Endothelial cell of umbilical vein (primary cell): ENCODE measurements at regions not wholly inside any gene's neighbourhood (a gene's known extent, or its start where the extent isn't known, plus 50 kb on each side); places are given as distances from the start of the nearest gene placed in this dataset.

Experiments
- BruUV-seq: library from RNA; stranded (reverse); fragments of 400-500 nt; replicated peaks from 2 replicates; lab custom pipeline; 2021; lab: Mats Ljungman, UMichigan
- CTCF ChIA-PET: fragments of 300-600, 350-600 bp; sonication (Branson Sonifier 250); formaldehyde crosslinking; loops from one replicate; lab custom pipeline; 2021; ENCODE audit warnings: antibody characterized with exemption, inconsistent platforms; lab: Charles Lee
- POLR2A ChIA-PET: fragments of 300-600, 350-600 bp; sonication (Branson Sonifier 250); formaldehyde crosslinking; loops from one replicate; lab custom pipeline; 2021; ENCODE audit warnings: antibody characterized with exemption, inconsistent platforms; lab: Charles Lee
- DNase-seq: peaks from one replicate; pipeline ENCODE4 v3.0.0-alpha.2; 2011; ENCODE audit warnings: low read depth, low spot score
- FAIRE-seq: peaks from 2 replicates; lab custom pipeline; 2011; peaks lifted over from hg19 to GRCh38; lab: Jason Lieb, UNC
- H2AFZ ChIP-seq: 2 replicates; pipeline ENCODE4 v1.6.0; 2012; ENCODE audit warnings: low read depth, low read length, control low read depth, inconsistent platforms
- H3K27ac ChIP-seq: 2 replicates; pipeline ENCODE4 v1.5.1; 2011; ENCODE audit warnings: low read depth, mild to moderate bottlenecking, control low read depth, low read length, moderate library complexity; ENCODE audit not compliant: insufficient read depth
- H3K27me3 ChIP-seq, 2 experiments: 2 replicates each; pipeline versions ENCODE4 v1.6.0 to v1.6.1; 2011; ENCODE audit warnings: low read length in 2 of 2, mixed read lengths in 1 of 2; ENCODE audit not compliant: control insufficient read depth in 2 of 2, insufficient read depth in 2 of 2
- H3K36me3 ChIP-seq, 2 experiments: 2 replicates in 1 of 2; 3 replicates in 1 of 2; pipeline ENCODE4 v1.5.1; 2011; ENCODE audit warnings: low read length in 2 of 2, mild to moderate bottlenecking in 1 of 2, moderate library complexity in 1 of 2; ENCODE audit not compliant: control insufficient read depth in 2 of 2, insufficient read depth in 2 of 2; ENCODE audit errors: extremely low read depth in 1 of 2
- H3K4me1 ChIP-seq: 3 replicates; pipeline ENCODE4 v1.5.1; 2011; ENCODE audit warnings: mild to moderate bottlenecking, low read length; ENCODE audit not compliant: control insufficient read depth, insufficient read depth; ENCODE audit errors: extremely low read depth
- H3K4me2 ChIP-seq: 2 replicates; pipeline ENCODE4 v1.6.1; 2011; ENCODE audit warnings: low read length, control low read depth, mixed read lengths; ENCODE audit not compliant: insufficient read depth
- H3K4me3 ChIP-seq, 3 experiments: fragments of 200-600 bp in 1 of 3; sonication (generic), shearing (Covaris generic) in 1 of 3; replicated peaks in 1 of 3; 2 replicates each; pipeline ENCODE4 v1.5.1; 2011 to 2016; ENCODE audit warnings: control low read depth in 3 of 3, low read length in 3 of 3, mild to moderate bottlenecking in 2 of 3, inconsistent platforms in 1 of 3, low read depth in 1 of 3, moderate library complexity in 1 of 3; ENCODE audit not compliant: insufficient read depth in 1 of 3
- H3K79me2 ChIP-seq: 2 replicates; pipeline ENCODE4 v1.6.0; 2012; ENCODE audit warnings: low read length, inconsistent platforms; ENCODE audit not compliant: control insufficient read depth, insufficient read depth
- H3K9ac ChIP-seq: replicated peaks from 2 replicates; pipeline ENCODE3; 2011; ENCODE audit warnings: low read length, control low read depth; ENCODE audit not compliant: insufficient read depth; ENCODE audit errors: extremely low read depth
- H3K9me1 ChIP-seq: replicated peaks from 3 replicates; pipeline ENCODE4 v1.6.0; 2011; ENCODE audit warnings: mild to moderate bottlenecking, low read length; ENCODE audit not compliant: control insufficient read depth, insufficient read depth; ENCODE audit errors: extremely low read depth
- H3K9me3 ChIP-seq: replicated peaks from 2 replicates; pipeline ENCODE4 v1.5.1; 2012; ENCODE audit warnings: low read length, inconsistent platforms; ENCODE audit not compliant: control insufficient read depth, insufficient read depth
- H4K20me1 ChIP-seq: replicated peaks from 2 replicates; pipeline ENCODE3; 2011; ENCODE audit warnings: mild to moderate bottlenecking, low read length; ENCODE audit not compliant: control insufficient read depth, insufficient read depth; ENCODE audit errors: extremely low read depth
- EZH2 ChIP-seq: IDR thresholded peaks from 2 replicates; pipeline ENCODE4 v1.6.1; 2012; ENCODE audit warnings: borderline replicate concordance, low read depth, mild to moderate bottlenecking, moderate library complexity, low read length, inconsistent platforms; ENCODE audit not compliant: severe bottlenecking
- FOS ChIP-seq: IDR thresholded peaks from 2 replicates; pipeline ENCODE4 v1.6.1; 2011; ENCODE audit warnings: mild to moderate bottlenecking, low read length, moderate library complexity, borderline replicate concordance; ENCODE audit not compliant: insufficient read depth
- GATA2 ChIP-seq: IDR thresholded peaks from 2 replicates; pipeline ENCODE4 v1.7.0; 2011; ENCODE audit warnings: low read depth, mild to moderate bottlenecking, moderate library complexity, mixed read lengths, low read length; ENCODE audit not compliant: insufficient read length, insufficient read depth
- JUN ChIP-seq: IDR thresholded peaks from 2 replicates; pipeline ENCODE4 v1.6.1; 2011; ENCODE audit warnings: borderline replicate concordance, low read depth; ENCODE audit not compliant: insufficient read length, insufficient read depth
- MYC ChIP-seq: IDR thresholded peaks from one replicate; pipeline ENCODE4 v1.6.1; 2011; ENCODE audit warnings: mild to moderate bottlenecking, low read depth, low read length
- POLR2A ChIP-seq: IDR thresholded peaks from 2 replicates; pipeline ENCODE4 v1.6.1; 2012; ENCODE audit warnings: low read depth, mild to moderate bottlenecking, control low read depth, low read length
- POLR2AphosphoS5 ChIP-seq: IDR thresholded peaks from 2 replicates; pipeline ENCODE4 v1.6.1; 2012; ENCODE audit warnings: low read depth, mild to moderate bottlenecking, control low read depth, low read length, moderate library complexity; ENCODE audit not compliant: insufficient read depth
- dilution Hi-C: fragments of 300-500 bp; cut with MboI; formaldehyde crosslinking; loops from one replicate; pipeline ENCODE4 v1.15.0; 2019; ENCODE audit warnings: low sequenced_read_pairs; ENCODE audit not compliant: extremely low pct_ligation_motif_present
- intact Hi-C: fragments of 100-400 bp; cut with micrococcal nuclease; formaldehyde crosslinking; loops from one replicate; pipeline ENCODE4 v1.10.0; 2022
- TF ChIP-seq, protein P1 (sequence below), 2 donors: IDR thresholded peaks; 1 replicate in 1 of 2; 2 replicates in 1 of 2; pipeline ENCODE4 v1.5.1; 2011; ENCODE audit warnings: low read length in 2 of 2, mild to moderate bottlenecking in 2 of 2, moderate library complexity in 2 of 2, control low read depth in 1 of 2, inconsistent platforms in 1 of 2, low read depth in 1 of 2; ENCODE audit not compliant: insufficient read depth in 1 of 2; ENCODE audit errors: extremely low read depth in 1 of 2
- TF ChIP-seq, protein P2 (sequence below): IDR thresholded peaks from 2 replicates; pipeline ENCODE4 v1.6.1; 2011; ENCODE audit not compliant: insufficient read depth, insufficient read length

DNA sequence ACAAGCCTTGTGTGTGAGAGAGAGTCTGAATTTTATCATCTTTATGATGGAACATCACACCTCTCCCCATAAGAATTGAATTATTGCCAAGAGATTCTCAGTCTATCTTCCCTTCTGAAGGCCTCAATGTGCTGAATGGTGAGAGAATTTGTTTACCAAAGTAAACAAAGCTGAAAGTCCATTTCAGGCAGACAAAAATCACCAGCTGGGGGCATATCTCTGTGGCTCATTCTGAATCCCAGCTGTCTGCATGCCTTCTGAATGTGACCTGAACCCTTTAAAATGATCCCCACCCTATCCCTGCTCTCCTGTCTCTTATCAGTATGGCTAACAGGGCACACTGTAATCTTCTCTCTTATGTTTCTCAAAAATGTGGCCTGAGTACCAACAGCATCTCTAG is 99.1 kb upstream of the CAMK1G start:
- Histone ChIP-seq H3K9me3 (no peaks in the 10 kb centered on the region), H3K9ac (no peak overlapping the region), H3K4me2 (no peak overlapping the region), H3K36me3 (no peaks in the 10 kb centered on the region), H3K79me2 (no peaks in the 10 kb centered on the region), H3K4me1 (no peaks in the 10 kb centered on the region), H3K27ac (no peak overlapping the region), H3K27me3 (no peaks in the 10 kb centered on the region), H2AFZ (no peak overlapping the region), H4K20me1 (no peaks in the 10 kb centered on the region), H3K4me3 (no peak overlapping the region), H3K9me1 (no peaks in the 10 kb centered on the region)
- intact Hi-C loops: no loop called here
- POLR2A ChIA-PET: no interaction called here
- CTCF ChIA-PET: no interaction called here
- FAIRE-seq (no peak), DNase-seq (no peak)
- dilution Hi-C loops: no loop called here
- no TSS peak for BruUV-seq
- TF ChIP-seq MYC (no peak), POLR2A (no peak), EZH2 (no peak), FOS (no peak), GATA2 (no peak), POLR2AphosphoS5 (no peak), JUN (no peak)
- TF ChIP-seq, protein P1, sequence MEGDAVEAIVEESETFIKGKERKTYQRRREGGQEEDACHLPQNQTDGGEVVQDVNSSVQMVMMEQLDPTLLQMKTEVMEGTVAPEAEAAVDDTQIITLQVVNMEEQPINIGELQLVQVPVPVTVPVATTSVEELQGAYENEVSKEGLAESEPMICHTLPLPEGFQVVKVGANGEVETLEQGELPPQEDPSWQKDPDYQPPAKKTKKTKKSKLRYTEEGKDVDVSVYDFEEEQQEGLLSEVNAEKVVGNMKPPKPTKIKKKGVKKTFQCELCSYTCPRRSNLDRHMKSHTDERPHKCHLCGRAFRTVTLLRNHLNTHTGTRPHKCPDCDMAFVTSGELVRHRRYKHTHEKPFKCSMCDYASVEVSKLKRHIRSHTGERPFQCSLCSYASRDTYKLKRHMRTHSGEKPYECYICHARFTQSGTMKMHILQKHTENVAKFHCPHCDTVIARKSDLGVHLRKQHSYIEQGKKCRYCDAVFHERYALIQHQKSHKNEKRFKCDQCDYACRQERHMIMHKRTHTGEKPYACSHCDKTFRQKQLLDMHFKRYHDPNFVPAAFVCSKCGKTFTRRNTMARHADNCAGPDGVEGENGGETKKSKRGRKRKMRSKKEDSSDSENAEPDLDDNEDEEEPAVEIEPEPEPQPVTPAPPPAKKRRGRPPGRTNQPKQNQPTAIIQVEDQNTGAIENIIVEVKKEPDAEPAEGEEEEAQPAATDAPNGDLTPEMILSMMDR (IDR thresholded peaks at IDR 0.05; ENCODE audit: extremely low read depth in 1 of 2, insufficient read depth in 1 of 2, low read depth in 1 of 2, low read length in 2 of 2): no peak
- TF ChIP-seq, protein P2, sequence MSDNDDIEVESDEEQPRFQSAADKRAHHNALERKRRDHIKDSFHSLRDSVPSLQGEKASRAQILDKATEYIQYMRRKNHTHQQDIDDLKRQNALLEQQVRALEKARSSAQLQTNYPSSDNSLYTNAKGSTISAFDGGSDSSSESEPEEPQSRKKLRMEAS: no peak
